Osteoblast (primary cell): ENCODE measurements at regions not wholly inside any gene's neighbourhood (a gene's known extent, or its start where the extent isn't known, plus 50 kb on each side); places are given as distances from the start of the nearest gene placed in this dataset.

Source experiments
- DNase-seq: peaks from one replicate; pipeline ENCODE4 v3.0.0; 2011; ENCODE audit warnings: low spot score, mixed read lengths; ENCODE audit not compliant: insufficient read length; ENCODE audit errors: missing footprints
- H2AFZ ChIP-seq: 2 replicates; pipeline ENCODE4 v1.6.0; 2011; ENCODE audit warnings: mild to moderate bottlenecking, low read length
- H3K27ac ChIP-seq: 2 replicates; pipeline ENCODE4 v1.5.1; 2011; ENCODE audit warnings: mild to moderate bottlenecking, low read depth, low read length, moderate library complexity
- H3K27me3 ChIP-seq: 2 replicates; pipeline ENCODE4 v1.6.0; 2012; ENCODE audit warnings: mild to moderate bottlenecking, control low read depth, inconsistent platforms, low read length, moderate library complexity; ENCODE audit not compliant: insufficient read depth
- H3K36me3 ChIP-seq: 2 replicates; pipeline ENCODE4 v1.5.1; 2011; ENCODE audit warnings: mild to moderate bottlenecking, low read length, control low read depth, moderate library complexity; ENCODE audit not compliant: insufficient read depth
- H3K4me1 ChIP-seq: 2 replicates; pipeline ENCODE4 v1.5.1; 2011; ENCODE audit warnings: mild to moderate bottlenecking, low read length, control low read depth, moderate library complexity; ENCODE audit not compliant: insufficient read depth
- H3K4me2 ChIP-seq: 2 replicates; pipeline ENCODE4 v1.6.0; 2011; ENCODE audit warnings: mild to moderate bottlenecking, low read length; ENCODE audit not compliant: insufficient read depth
- H3K4me3 ChIP-seq: fragments of 200-600 bp; sonication (generic); 3 replicates; pipeline ENCODE4 v1.5.1; 2012; ENCODE audit warnings: mild to moderate bottlenecking, low read length, inconsistent platforms; ENCODE audit not compliant: insufficient read depth
- H3K79me2 ChIP-seq: 2 replicates; pipeline ENCODE4 v1.6.0; 2012; ENCODE audit warnings: mild to moderate bottlenecking, low read length, control low read depth, inconsistent platforms; ENCODE audit not compliant: insufficient read depth
- H3K9me3 ChIP-seq: 2 replicates; pipeline ENCODE4 v1.5.1; 2011; ENCODE audit warnings: low read depth, low read length, control low read depth
- H4K20me1 ChIP-seq: 2 replicates; pipeline ENCODE4 v1.6.0; 2012; ENCODE audit warnings: mild to moderate bottlenecking, low read length, control low read depth; ENCODE audit not compliant: insufficient read depth
- TF ChIP-seq, protein P1 (sequence below): IDR thresholded peaks from 2 replicates; pipeline ENCODE4 v1.5.1; 2011; ENCODE audit warnings: mild to moderate bottlenecking, low read depth, low read length, moderate library complexity; ENCODE audit errors: extremely low read depth

- TF ChIP-seq, protein P1, sequence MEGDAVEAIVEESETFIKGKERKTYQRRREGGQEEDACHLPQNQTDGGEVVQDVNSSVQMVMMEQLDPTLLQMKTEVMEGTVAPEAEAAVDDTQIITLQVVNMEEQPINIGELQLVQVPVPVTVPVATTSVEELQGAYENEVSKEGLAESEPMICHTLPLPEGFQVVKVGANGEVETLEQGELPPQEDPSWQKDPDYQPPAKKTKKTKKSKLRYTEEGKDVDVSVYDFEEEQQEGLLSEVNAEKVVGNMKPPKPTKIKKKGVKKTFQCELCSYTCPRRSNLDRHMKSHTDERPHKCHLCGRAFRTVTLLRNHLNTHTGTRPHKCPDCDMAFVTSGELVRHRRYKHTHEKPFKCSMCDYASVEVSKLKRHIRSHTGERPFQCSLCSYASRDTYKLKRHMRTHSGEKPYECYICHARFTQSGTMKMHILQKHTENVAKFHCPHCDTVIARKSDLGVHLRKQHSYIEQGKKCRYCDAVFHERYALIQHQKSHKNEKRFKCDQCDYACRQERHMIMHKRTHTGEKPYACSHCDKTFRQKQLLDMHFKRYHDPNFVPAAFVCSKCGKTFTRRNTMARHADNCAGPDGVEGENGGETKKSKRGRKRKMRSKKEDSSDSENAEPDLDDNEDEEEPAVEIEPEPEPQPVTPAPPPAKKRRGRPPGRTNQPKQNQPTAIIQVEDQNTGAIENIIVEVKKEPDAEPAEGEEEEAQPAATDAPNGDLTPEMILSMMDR: no peak
- H3K4me1 ChIP-seq: no peaks in the 10 kb centered on the region
- DNase-seq: no peak
- no peak overlapping the region for H2AFZ ChIP-seq
- H3K27ac ChIP-seq: no peak overlapping the region
- no peaks in the 10 kb centered on the region for H3K79me2 ChIP-seq
- no peaks in the 10 kb centered on the region for H3K36me3 ChIP-seq
- no peaks in the 10 kb centered on the region for H4K20me1 ChIP-seq
- no peak overlapping the region for H3K4me3 ChIP-seq
- H3K9me3 ChIP-seq: peaks cover 5% of the 10 kb centered on the region
- H3K4me2 ChIP-seq: no peak overlapping the region
- H3K27me3 ChIP-seq: no peaks in the 10 kb centered on the region
Measured at GRCh38 chr5:142479150-142479549, 154.3 kb upstream of the SPRY4 start.

DNA sequence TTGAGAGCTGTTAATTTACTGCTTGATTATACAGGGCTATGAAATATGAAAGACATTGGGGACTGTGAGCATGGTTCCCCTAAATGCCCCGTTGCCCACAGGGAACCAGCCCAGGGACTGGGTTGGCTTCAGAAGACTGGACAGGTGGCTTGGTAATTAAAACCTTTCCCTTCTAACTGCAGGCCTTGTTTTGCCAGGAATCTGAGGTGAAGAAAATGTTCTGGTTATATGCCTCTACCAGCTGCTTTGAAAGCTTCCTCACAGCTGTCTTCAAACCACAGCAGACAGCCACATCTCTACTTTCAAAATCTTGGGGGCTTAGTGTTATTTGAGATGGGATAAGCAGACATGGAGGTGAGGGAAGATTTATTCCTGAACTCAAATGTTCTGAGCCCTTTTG is 153.3 kb upstream of the SPRY4 start:
- Histone ChIP-seq H3K36me3 (no peaks in the 10 kb centered on the region), H4K20me1 (no peaks in the 10 kb centered on the region), H3K27me3 (no peaks in the 10 kb centered on the region), H2AFZ (no peak overlapping the region), H3K27ac (no peak overlapping the region), H3K4me3 (no peak overlapping the region), H3K4me2 (no peak overlapping the region), H3K79me2 (no peaks in the 10 kb centered on the region), H3K9me3 (peaks cover 5% of the 10 kb centered on the region), H3K4me1 (no peaks in the 10 kb centered on the region)
- no peak for DNase-seq
- TF ChIP-seq, protein P1: no peak

- no peak overlapping the region for H2AFZ ChIP-seq
- DNase-seq: no peak
Measured at GRCh38 chr5:142475102-142475513, 150.3 kb upstream of the SPRY4 start.

DNA sequence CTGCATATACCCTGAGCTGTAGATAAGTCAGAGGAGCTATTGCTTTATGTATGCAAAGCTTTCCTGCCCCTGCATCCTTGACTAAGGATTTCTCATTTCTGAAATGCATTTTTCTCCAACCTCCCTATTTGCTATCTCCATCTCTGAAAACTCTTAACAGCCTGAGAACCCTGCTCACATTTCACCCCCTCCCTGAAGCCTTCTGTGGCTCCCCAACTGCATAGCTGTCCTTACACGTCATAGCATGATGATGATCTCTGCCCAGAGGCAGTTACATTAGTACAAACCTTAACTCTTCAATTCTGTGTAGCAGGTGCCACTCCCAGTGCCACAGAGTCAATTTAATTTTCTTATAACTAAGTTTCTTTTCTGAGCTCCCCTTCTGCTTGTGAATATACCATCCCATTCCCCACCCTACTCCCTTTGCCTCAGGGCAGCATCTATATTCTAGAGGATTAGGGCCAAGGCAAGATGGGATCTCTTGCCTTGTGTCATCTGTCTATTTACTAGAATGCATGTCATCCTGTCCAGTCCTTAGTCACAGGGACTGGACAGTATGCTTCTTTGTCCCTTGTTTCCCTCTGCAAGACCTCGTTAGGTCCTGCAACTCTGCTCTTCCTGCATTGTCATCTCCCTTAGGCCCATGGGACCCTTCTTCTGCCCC is 149.7 kb upstream of the SPRY4 start:
- Histone ChIP-seq H2AFZ (no peak overlapping the region), H4K20me1 (no peaks in the 10 kb centered on the region), H3K36me3 (no peaks in the 10 kb centered on the region), H3K79me2 (no peaks in the 10 kb centered on the region), H3K27ac (no peak overlapping the region), H3K4me1 (peaks cover 15% of the 10 kb centered on the region), H3K27me3 (no peaks in the 10 kb centered on the region), H3K9me3 (peaks cover 5% of the 10 kb centered on the region), H3K4me2 (no peak overlapping the region), H3K4me3 (no peak overlapping the region)
- no peak for DNase-seq
- TF ChIP-seq, protein P1: no peak

More at GRCh38 chr5:142475102-142475513, 150.3 kb upstream of the SPRY4 start:
- peaks cover 15% of the 10 kb centered on the region for H3K4me1 ChIP-seq
- no peaks in the 10 kb centered on the region for H3K36me3 ChIP-seq
- no peaks in the 10 kb centered on the region for H4K20me1 ChIP-seq
- H3K4me2 ChIP-seq: no peak overlapping the region
- no peak overlapping the region for H3K4me3 ChIP-seq
- peaks cover 5% of the 10 kb centered on the region for H3K9me3 ChIP-seq
- no peaks in the 10 kb centered on the region for H3K79me2 ChIP-seq
- TF ChIP-seq, protein P1: no peak
- no peak overlapping the region for H3K27ac ChIP-seq
- H3K27me3 ChIP-seq: no peaks in the 10 kb centered on the region
